ENCODE measurements at regions not wholly inside any gene's neighbourhood (a gene's known extent, or its start where the extent isn't known, plus 50 kb on each side); places are given as distances from the start of the nearest gene placed in this dataset.

DNA sequence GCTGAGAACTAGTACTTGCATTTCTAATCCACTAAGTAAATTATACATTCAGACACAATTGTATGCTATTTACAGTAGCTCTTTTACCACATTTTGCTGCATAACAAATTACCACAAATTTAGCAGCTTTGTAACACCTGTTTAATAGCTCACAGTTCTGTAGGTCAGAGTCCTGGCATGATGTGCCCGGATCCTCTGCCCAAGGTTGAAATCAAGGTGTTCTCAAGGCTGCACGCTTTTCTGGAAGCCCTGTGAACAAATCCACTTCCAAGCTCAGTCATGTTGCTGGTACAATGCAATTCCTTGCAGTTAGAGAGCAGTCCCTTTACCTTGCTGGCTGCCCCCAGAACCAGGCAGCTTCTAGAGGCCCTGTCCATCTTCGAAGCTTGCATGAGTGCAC, 716.0 kb downstream of the HACE1 start:
- Histone ChIP-seq H3K4me2 (no peak overlapping the region), H2AFZ (ENCODE audit: low read depth) (no peak overlapping the region; the same call in 1 of the 2 replicates), H3K9me2 (no peaks in the 10 kb centered on the region), H3K4me1 (ENCODE audit: control insufficient read depth in 1 of 2, insufficient read depth in 2 of 2, low read depth in 1 of 2, low read length in 1 of 2) (no peaks in the 10 kb centered on the region), H3F3A (replicated peaks; ENCODE audit: insufficient read depth) (no peaks in the 10 kb centered on the region), H3K27me3 (ENCODE audit: insufficient read depth) (no peaks in the 10 kb centered on the region), H3K9ac (no peak overlapping the region), H3K79me2 (ENCODE audit: insufficient read depth) (no peaks in the 10 kb centered on the region), H3K27ac (ENCODE audit: low read depth in 2 of 2, low read length in 1 of 2) (no peak overlapping the region), H3K4me3 (ENCODE audit: low read depth in 2 of 2, low read length in 1 of 2) (no peak overlapping the region), H3K9me3 (no peaks in the 10 kb centered on the region), H4K20me1 (ENCODE audit: insufficient read depth) (no peaks in the 10 kb centered on the region), H3K36me3 (replicated peaks in 1 of 2; ENCODE audit: control insufficient read depth in 1 of 2, insufficient read depth in 2 of 2, low read length in 1 of 2) (no peaks in the 10 kb centered on the region)
- ChIA-PET CTCF (no interaction called here), POLR2A (no interaction called here)
- WGBS (ENCODE audit: low lambda C conversion rate): 35% methylated on average over 3 of the region's 3 CpGs
- no peak for DNase-seq
- no peak for TF ChIP-seq FOXM1 (IDR thresholded peaks at IDR 0.05; ENCODE audit: low read depth)
- TF ChIP-seq TEAD4 (IDR thresholded peaks at IDR 0.05; ENCODE audit: borderline replicate concordance, insufficient read depth): no peak
- no peak for TF ChIP-seq GATA2 (CRISPR knock-in tag; IDR thresholded peaks at IDR 0.05)
- TF ChIP-seq, protein P1, sequence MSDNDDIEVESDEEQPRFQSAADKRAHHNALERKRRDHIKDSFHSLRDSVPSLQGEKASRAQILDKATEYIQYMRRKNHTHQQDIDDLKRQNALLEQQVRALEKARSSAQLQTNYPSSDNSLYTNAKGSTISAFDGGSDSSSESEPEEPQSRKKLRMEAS (IDR thresholded peaks at IDR 0.05; ENCODE audit: low read depth): no peak
- no peak for TF ChIP-seq FOSL2 (IDR thresholded peaks at IDR 0.05; ENCODE audit: borderline replicate concordance, low read depth)
- no peak for TF ChIP-seq CHD2 (IDR thresholded peaks at IDR 0.05; ENCODE audit: low read length, partially characterized antibody)
- TF ChIP-seq NRF1 (IDR thresholded peaks at IDR 0.05; ENCODE audit: low read depth, low read length): no peak
- TF ChIP-seq, protein P2, sequence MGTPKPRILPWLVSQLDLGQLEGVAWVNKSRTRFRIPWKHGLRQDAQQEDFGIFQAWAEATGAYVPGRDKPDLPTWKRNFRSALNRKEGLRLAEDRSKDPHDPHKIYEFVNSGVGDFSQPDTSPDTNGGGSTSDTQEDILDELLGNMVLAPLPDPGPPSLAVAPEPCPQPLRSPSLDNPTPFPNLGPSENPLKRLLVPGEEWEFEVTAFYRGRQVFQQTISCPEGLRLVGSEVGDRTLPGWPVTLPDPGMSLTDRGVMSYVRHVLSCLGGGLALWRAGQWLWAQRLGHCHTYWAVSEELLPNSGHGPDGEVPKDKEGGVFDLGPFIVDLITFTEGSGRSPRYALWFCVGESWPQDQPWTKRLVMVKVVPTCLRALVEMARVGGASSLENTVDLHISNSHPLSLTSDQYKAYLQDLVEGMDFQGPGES (IDR thresholded peaks at IDR 0.05; ENCODE audit: low read depth, low read length): no peak
- TF ChIP-seq TAF1 (IDR thresholded peaks at IDR 0.05; ENCODE audit: borderline replicate concordance, low read depth, low read length): no peak
- TF ChIP-seq JUND (IDR thresholded peaks at IDR 0.05): no peak
- no peak for TF ChIP-seq RCOR1 (IDR thresholded peaks at IDR 0.05; ENCODE audit: low read length)
- no peak for TF ChIP-seq NFIC (IDR thresholded peaks at IDR 0.05; ENCODE audit: borderline replicate concordance)
- TF ChIP-seq ELF1 (IDR thresholded peaks at IDR 0.05): no peak
- no peak for TF ChIP-seq SMC3 (IDR thresholded peaks at IDR 0.05; ENCODE audit: low read depth, low read length)
- TF ChIP-seq RAD21 (IDR thresholded peaks at IDR 0.05; ENCODE audit: low read length): no peak
- no peak for TF ChIP-seq POLR2AphosphoS5 (IDR thresholded peaks at IDR 0.05; ENCODE audit: low read depth, low read length)
- TF ChIP-seq MEF2A (IDR thresholded peaks at IDR 0.05; ENCODE audit: borderline replicate concordance, low read depth): no peak
- TF ChIP-seq RFX5 (IDR thresholded peaks at IDR 0.05; ENCODE audit: low read length): no peak

DNA sequence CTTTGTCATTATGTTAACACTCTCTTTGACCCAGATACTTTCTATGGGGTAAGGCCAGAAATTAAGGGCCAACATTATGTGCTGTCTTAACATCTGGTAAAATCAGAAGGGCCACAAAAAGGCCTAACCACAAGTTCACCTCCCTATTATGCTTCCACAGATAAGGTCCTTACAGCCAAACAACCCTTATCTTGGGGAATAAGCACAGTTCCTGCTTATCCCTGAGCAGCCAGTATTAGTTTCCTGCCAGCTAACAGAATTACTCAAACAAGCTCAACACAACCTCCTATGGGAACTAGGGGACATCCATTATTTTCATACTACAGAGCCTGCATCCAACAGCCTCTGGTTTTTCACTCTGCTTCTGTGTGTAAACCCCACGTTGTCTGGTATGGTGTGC, 724.8 kb downstream of the HACE1 start:
- Histone ChIP-seq H3K79me2 (ENCODE audit: insufficient read depth) (no peaks in the 10 kb centered on the region), H2AFZ (ENCODE audit: low read depth) (no peak overlapping the region), H3K27ac (ENCODE audit: low read depth in 2 of 2, low read length in 1 of 2) (no peak overlapping the region), H3K27me3 (ENCODE audit: insufficient read depth) (no peaks in the 10 kb centered on the region), H3K4me1 (ENCODE audit: control insufficient read depth in 1 of 2, insufficient read depth in 2 of 2, low read depth in 1 of 2, low read length in 1 of 2) (no peaks in the 10 kb centered on the region), H4K20me1 (ENCODE audit: insufficient read depth) (no peaks in the 10 kb centered on the region), H3F3A (replicated peaks; ENCODE audit: insufficient read depth) (no peaks in the 10 kb centered on the region), H3K4me3 (ENCODE audit: low read depth in 2 of 2, low read length in 1 of 2) (no peak overlapping the region), H3K9ac (no peak overlapping the region), H3K9me3 (no peaks in the 10 kb centered on the region), H3K4me2 (no peak overlapping the region), H3K36me3 (replicated peaks in 1 of 2; ENCODE audit: control insufficient read depth in 1 of 2, insufficient read depth in 2 of 2, low read length in 1 of 2) (no peaks in the 10 kb centered on the region), H3K9me2 (no peaks in the 10 kb centered on the region; the same call in 1 of the 2 replicates)
- WGBS (ENCODE audit: low lambda C conversion rate): 17% methylated on average over 1 of the region's 1 CpG
- CTCF ChIA-PET: no interaction called here
- POLR2A ChIA-PET: no interaction called here
- no peak for DNase-seq
- TF ChIP-seq EP300 (IDR thresholded peaks at IDR 0.05; ENCODE audit: borderline replicate concordance in 1 of 2, low read depth in 1 of 2, low read length in 1 of 2) (no peak), TEAD4 (IDR thresholded peaks at IDR 0.05; ENCODE audit: borderline replicate concordance, insufficient read depth) (no peak), MXI1 (IDR thresholded peaks at IDR 0.05; ENCODE audit: low read depth, low read length) (no peak), YY1 (IDR thresholded peaks at IDR 0.05; ENCODE audit: low read depth) (no peak), RCOR1 (IDR thresholded peaks at IDR 0.05; ENCODE audit: low read length) (no peak), GABPA (IDR thresholded peaks at IDR 0.05; ENCODE audit: low read depth) (no peak), TCF12 (IDR thresholded peaks at IDR 0.05) (no peak), SIN3A (IDR thresholded peaks at IDR 0.05; ENCODE audit: borderline replicate concordance, low read depth, low read length) (no peak)
- TF ChIP-seq, protein P3, sequence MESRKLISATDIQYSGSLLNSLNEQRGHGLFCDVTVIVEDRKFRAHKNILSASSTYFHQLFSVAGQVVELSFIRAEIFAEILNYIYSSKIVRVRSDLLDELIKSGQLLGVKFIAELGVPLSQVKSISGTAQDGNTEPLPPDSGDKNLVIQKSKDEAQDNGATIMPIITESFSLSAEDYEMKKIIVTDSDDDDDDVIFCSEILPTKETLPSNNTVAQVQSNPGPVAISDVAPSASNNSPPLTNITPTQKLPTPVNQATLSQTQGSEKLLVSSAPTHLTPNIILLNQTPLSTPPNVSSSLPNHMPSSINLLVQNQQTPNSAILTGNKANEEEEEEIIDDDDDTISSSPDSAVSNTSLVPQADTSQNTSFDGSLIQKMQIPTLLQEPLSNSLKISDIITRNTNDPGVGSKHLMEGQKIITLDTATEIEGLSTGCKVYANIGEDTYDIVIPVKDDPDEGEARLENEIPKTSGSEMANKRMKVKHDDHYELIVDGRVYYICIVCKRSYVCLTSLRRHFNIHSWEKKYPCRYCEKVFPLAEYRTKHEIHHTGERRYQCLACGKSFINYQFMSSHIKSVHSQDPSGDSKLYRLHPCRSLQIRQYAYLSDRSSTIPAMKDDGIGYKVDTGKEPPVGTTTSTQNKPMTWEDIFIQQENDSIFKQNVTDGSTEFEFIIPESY (IDR thresholded peaks at IDR 0.05; ENCODE audit: borderline replicate concordance, low read depth): no peak
- TF ChIP-seq, protein P4, sequence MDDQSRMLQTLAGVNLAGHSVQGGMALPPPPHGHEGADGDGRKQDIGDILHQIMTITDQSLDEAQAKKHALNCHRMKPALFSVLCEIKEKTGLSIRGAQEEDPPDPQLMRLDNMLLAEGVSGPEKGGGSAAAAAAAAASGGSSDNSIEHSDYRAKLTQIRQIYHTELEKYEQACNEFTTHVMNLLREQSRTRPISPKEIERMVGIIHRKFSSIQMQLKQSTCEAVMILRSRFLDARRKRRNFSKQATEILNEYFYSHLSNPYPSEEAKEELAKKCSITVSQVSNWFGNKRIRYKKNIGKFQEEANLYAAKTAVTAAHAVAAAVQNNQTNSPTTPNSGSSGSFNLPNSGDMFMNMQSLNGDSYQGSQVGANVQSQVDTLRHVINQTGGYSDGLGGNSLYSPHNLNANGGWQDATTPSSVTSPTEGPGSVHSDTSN (IDR thresholded peaks at IDR 0.05): no peak
- TF ChIP-seq, protein P5, sequence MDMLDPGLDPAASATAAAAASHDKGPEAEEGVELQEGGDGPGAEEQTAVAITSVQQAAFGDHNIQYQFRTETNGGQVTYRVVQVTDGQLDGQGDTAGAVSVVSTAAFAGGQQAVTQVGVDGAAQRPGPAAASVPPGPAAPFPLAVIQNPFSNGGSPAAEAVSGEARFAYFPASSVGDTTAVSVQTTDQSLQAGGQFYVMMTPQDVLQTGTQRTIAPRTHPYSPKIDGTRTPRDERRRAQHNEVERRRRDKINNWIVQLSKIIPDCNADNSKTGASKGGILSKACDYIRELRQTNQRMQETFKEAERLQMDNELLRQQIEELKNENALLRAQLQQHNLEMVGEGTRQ (IDR thresholded peaks at IDR 0.05; ENCODE audit: borderline replicate concordance, low read depth, low read length): no peak
